NCI-H524 (cell line): ENCODE measurements at regions not wholly inside any gene's neighbourhood (a gene's known extent, or its start where the extent isn't known, plus 50 kb on each side); places are given as distances from the start of the nearest gene placed in this dataset.

Experiments used
- DNase-seq, 2 experiments: peaks; one replicate each; lab custom pipeline; 2025; lab: John Stamatoyannopoulos, UW

DNA sequence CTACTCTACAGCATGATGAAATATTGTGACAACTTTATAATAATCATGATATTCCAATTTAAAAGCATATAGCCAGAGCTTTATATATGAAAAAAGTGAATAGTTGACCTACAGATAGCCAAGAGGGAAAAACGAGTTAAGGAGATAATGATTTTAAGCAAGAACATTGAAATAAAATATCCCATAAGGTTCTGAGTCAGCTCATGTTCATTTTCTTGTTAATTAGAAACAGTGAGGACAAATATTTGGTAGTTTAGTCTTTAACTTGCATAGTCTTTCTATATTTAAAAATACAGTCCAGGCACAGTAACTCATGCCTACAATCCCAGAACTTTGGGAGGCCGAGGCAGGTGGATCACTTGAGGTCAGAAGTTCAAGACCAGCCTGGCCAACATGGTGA is 55.8 kb upstream of the CDH6 start:
- no peak for DNase-seq

DNA sequence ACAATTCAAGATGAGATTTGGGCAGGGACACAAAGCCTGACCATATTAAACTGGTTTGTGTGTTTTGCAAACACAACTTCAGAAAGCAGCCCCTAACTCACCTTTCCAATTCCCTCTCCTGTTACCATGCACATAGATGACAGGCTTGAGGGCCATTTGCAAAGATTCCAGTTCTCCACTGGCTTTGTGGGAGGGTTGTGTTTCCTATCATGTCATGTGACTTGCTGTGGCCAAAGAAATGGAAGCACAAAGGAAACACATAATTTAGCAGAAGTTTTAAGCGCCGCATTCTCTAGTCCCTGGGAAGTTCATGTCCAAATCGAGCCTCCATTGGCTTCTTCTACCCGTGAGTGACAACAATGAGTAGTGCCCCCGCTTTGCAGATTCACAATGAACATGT is 57.9 kb upstream of the CDH6 start:
- no peak for DNase-seq

DNA sequence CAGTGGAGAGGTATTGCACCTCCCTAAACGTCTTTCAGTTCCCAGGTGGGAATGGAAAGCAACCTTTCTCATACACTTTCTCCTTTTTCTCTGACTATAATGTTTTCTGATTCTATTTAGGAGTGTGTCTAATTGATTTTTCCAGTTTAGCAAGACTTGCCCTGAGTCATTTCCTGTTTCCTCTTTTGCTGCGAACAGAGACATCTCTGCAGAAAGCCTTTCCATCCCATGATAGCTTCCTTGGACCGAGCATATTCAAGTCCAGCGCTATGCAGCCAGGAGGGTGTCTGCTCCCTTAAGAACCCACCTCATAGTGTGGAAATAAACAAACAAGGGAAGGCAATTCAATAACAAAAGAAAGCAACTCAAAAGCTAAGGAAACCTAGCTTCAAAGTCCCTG is 60.0 kb upstream of the CDH6 start:
- no peak for DNase-seq

DNA sequence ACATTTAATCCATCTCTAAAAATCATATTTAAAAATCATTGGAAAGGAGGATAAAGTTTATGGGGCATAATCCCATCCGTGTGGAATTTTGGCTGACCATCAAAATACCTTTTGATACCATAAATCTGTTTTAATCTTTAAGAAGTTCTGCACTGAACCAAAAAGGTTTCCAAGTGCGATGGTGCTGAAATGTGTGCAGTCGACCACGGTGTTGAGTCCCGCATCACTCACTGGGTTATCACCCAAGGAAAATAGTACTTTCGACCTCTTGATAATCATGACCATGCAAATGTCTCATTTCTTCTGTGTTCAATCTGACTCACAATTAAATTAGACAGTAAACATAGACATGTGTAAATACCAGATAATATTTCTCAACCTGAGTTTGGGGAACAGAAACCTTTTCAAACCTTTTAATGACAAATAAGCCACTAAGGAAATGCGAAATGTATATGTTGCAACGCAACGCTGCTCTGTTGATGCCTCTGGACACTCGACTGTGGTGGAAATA is 62.0 kb upstream of the CDH6 start:
- DNase-seq: no peak

DNA sequence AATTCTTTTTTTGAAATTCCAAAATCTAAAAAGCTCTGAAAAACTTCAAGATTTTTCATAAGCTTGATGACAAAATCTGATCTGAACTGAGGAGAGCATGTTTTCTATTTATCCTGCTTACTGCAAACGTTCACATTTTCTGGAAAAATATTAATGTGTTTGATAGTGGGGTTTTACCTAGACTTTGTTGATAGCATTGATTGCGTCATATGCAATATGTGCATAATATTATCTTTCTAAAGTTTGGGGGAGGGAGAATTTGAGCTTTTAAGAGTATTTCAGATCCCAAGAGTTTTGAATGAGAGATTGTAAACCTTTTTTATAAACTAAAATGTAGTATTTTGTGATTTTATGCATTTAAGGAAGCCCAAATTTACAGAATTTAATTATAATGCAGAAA is 62.8 kb upstream of the CDH6 start:
- no peak for DNase-seq

DNA sequence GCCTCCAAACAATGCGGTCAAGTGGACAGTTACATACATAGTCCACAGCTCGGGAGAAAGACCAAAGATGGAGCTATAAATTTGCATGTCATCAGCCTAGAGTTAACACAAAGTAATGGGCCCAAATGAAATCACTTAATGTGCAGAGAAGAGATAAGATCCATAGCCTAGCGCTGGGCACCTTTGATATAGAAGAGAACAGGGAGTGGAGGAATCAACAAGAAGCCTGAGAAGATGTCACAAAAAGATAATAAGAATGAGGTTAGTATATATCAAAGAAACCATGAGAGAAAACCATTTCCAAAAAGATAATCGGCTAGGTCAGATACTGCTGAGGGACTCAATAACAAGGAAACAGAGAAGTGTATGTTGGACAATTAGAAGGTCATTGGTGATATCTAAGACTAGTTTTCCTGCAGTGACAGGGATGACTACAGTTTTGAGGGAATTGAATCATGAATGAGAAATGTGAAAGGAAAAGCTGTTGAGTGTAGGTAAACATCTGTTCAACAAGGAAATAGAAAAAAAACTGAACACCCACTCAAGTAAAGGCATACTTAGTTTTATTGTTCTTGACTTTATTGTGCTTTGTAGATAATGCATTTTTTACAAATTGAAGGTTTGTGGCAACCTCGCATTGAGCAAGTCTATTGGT is 68.7 kb upstream of the CDH6 start:
- DNase-seq: no peak

DNA sequence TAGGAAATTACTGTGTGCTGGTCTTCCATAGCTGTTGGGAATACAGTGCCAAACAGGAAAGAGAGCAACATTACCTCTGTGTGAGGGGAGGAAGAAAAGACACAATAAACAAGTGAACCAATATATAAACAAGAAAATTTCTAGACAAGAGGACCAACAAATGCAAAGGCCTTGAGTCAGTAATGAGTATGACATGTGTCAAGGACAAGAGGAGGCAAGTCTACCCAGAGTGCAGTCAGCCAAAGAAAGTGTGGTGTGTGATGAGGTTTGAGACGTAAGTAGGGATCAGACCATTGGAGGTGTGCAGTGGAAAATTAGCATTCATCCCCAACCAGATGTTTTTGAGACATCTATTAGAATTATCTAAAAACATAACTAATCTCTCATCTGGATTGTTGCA is 69.5 kb upstream of the CDH6 start:
- no peak for DNase-seq

DNA sequence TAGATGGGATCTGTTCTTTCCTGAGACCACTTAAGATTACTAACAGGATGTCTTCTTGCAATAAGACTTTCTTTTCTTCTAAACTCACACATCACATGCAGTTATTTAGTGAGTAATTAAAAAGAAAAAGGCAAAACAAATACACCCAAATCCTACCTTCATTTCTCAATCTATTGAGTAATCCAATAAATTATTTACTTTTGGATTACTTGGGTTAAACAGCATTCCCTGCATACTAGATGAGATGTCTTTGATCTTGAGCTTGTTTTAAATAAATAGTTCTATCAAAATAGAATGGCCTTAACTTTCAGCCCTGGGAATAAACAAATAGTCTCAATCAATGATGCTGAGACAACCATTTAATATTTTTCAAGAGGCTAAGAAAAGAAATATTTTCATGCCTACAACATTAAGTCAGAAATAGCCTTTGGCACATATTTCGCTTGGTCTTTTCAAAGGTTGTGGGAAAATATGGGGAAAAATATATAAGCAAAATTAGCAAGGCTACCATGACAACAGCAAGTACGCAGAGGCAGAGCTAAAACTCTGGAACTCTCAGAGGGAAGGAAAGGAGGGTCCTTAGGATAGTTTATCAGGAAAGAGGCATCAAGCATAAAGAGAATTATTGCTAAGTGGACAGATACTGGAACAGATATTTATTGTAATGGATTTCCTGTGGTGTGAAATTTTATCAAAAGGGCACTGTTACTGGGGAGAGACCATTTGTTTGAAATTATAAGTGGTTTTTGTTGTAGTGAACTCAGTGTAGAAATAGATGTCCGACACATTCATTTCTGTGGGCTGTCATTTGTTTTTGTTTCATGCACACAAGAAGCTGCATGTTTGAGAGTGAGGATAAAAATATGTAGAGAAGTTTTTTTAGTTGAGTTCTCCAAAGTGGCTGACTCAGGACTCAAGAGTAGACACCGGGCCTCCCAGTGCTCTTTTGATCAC is 70.2 kb upstream of the CDH6 start:
- no peak for DNase-seq

DNA sequence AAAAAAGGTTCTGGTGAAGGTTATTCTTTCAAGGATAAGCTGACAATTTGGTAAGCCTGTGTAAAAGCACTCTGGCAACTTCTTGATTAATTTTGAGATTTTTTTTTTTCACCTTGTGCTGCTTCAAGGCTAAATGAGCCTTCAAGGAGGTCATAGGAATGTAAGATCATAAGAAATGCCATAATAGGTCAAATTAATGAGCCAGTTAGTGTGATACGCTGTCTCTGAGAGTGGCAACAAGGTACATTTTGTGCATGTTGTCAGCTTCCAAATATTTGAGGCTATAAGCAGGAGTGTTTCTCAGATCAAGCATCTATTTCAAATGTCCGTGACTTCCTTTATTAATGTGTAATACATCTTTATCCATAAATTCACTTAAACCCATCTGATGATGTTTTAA is 72.3 kb upstream of the CDH6 start:
- DNase-seq: no peak

DNA sequence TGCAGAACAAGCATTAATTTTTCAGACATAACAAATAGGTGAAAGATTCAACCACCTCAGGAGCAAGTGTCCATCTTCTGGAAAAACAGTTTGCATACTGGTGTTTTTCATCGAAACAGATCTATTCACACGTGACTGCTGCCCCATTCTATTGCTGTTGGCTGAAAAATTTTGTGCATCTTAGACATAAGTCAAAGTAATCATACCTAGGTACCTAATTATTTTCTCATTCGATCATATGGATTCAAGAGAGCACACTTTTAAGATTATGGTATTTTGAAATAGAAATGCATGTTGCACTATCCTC is 72.9 kb upstream of the CDH6 start:
- no peak for DNase-seq

DNA sequence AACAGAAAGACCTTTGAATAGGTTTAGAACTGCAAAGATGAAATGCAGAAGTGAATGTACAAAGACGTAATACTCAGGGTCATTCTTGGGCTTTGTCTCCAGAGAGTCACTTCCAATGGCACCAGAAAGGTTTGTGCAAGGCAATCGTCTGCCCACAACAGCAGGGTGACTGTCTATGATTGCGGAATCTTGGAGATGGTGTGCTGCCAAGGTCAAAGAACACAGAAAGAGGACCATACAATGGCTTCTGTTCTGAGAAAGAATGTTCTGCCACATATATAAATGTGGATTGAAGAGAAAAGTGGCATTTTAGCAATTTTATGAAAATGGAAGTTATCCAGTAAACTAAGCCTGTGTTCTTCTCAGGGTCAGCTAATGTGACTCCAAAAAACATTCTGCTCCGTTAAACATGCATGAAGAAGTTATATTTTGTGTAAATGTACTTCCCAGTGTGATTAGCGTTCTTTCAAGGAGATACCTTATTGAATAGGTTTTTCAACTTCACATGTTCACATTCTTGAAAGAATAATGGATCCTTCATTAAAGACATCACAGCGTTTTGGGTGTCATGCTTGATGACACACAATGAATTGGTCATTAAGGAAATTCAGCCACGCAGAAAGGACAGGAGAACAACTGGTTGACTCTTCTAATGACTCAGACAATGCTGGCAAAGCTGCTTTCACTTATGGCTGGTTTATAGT is 73.4 kb upstream of the CDH6 start:
- no peak for DNase-seq

DNA sequence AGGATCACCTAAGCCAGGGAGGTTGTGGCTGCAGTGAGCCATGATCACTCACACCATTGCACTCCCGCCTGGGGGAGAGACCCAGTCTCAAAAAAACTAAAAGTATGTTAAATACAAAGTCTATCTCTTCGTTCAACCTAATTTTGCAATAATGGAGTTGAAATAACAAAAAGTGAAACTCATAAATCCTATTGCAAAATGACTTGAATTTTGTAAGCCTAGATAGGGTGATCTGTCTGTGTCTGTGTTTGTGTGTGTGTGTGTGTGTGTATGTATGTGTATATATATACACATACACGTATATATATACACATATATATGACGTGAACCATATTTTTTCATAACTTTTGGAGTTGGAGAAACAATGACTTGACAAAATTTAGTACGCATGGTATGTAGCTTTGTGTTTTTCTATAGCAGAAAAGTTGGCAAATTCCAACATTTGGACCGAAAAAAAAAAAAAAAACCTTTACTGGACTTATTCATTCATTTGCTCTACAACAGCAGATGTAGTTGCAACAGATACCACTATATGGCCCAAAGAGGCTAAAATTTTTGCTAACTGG is 76.9 kb upstream of the CDH6 start:
- no peak for DNase-seq

DNA sequence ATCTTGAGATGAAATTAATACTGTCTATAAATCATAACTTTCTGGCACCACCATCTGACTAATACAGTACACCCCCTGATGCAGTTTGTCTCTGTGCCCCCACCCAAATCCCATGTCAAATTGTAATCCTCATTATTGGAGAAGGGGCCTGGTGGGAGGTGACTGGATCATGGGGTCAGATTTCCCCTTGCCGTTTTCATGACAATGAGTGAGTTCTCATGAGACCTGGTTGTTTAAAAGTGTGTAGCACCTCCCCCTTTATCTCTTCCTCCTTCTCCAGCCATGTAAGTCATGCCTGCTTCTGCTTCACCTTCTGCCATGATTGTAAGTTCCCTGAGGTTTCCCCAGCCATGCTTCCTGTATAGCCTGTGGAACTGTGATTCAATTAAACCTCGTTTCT is 78.7 kb upstream of the CDH6 start:
- DNase-seq: no peak

DNA sequence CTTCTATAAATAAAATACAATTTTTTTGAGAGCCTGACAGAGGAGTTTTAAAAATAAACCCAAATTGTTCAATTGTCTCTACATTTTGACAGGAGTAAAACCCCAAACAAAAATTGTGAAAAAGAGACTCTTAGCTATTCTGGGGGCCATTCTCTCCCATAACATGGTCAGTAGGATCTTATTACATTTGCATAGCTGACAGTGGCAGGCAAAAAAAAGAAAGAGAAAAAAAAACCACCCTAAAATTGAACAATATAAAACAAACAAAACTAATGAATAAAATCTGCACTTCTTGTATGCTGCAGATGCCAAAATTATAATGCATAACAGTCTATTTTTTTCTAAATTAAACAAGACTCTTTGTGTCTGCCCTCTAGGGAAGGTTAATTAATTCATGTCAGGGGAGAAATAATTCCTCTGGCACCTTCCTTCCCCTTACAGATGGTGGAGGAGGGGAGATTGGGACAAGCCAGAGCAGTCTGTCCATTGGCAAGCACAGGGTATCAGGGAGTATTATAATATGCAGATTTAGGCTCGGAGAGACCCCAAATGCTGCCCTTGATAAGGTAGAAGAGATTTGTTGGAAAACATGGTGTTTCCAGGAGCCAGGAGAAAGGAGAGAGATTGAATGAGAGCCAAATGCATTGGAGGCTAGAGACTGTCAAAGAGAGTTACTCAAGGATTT is 79.7 kb upstream of the CDH6 start:
- DNase-seq: peak in 1 of 2 experiments; percentile 22

DNA sequence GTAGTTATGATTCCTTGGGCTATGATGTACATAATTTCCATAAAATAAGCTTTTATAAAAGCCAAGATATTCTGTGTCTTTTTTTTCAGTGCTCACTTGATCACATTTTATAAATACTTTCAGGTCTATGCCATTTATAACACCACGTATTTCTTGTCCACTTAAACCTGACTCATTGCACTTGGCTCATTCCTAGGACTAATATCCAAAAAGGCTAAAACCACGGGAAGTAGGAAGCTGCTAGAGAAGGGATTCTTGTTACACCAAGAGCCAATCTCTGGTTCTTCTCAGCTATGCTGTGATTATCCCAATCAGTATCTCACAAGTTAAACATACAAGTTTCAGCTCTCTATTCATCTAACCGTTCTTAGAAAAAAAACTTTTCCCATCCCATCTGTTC is 80.4 kb upstream of the CDH6 start:
- DNase-seq: no peak

DNA sequence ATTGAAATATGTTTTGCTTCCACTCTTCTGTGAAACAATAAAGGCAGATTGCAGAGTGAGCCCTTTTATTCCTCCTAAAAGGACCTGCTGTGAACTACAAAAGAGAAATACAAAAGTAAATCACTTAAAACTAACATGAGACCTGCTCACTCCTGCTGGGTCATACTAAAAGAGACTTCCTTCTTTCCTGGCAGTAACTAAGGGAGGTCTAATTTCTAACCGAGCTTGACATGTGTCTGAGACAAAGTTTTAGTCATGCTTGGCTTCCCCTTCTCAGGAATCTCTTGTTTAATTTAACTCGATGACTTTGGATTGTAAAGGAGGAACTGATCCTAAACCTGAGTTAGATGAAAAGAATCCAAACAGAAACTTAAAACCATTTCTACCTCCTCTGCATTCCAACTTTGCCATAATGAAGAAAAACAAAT is 86.4 kb upstream of the CDH6 start:
- no peak for DNase-seq

DNA sequence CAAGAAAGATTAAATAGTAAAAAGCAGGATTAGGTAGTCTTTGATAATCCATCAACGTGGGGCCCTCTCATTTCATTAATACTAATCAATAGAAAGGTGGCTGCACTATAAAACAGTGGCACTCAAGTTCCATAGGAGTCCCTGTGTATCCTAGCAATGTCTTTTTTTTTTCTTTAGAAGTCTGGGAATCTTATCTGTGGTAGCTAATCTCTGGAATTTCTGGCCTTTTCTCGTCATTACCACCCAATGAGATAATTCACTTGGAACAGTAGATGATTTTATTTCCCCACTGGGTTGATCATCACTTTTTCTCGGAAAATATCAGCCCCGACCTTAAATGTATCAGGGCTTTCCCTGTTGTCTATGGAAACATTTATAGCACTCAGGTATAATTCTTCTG is 86.8 kb upstream of the CDH6 start:
- DNase-seq: no peak

DNA sequence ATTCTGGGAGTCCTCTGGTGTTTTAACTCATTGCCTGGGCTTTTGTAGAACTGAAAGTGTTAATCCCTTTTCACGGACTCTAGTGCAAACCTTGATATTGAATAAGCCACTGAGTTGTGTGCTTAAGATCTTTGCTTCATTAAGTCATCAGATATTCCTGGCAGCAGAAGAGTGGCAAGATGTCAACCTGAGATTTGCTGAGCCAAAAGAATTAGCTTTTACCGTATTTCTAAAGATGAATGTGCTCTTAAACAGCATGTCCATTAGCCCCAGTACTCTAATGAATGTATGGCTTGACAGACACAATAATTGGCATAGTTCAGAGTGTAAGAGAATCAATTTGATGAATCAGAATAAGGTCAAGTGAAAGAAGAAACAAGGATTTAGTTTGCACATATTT is 87.2 kb upstream of the CDH6 start:
- no peak for DNase-seq

DNA sequence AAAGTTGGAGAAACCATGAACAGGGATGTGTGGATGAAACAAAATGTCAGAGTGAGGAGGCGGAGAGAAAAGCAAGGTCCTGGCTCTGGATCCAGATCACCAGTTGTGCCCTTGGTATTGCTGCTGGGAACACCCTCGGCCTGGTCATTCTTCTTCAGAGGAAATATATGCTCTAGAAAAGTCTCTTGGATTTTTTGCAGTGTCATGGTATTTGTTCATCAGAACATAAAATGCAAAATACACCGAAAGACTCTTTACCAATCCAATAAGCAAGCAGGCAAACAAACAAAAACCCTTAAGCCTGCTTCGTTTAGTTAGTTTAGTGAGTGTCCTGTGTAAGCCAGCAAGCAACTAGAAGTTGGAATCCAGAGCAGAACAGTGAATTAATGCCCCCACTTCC is 88.7 kb upstream of the CDH6 start:
- no peak for DNase-seq

DNA sequence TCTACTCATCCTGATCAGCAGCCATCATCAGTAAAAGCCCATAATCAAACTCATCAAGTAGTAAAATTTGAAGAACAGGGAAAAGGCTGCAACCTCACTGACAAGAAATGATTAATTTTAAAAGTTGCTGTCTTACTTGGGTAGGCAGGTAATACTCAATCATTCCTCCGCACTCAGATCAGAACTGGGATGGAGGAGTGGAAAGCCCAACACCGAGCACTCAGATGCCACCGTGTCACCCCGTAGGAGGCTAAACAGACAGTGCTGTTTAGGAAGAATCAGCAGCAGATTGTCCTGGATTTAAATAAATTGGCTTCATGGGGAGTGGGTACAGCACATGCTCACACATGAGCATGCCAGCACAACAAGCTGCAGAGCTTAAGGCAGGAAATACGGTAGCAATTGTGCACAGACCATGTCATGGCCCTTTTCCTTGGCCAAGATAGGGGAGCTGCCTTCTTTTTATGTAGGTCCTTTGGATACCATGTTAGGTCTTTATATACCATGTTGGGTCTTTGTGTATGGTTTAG is 92.6 kb upstream of the CDH6 start:
- no peak for DNase-seq

DNA sequence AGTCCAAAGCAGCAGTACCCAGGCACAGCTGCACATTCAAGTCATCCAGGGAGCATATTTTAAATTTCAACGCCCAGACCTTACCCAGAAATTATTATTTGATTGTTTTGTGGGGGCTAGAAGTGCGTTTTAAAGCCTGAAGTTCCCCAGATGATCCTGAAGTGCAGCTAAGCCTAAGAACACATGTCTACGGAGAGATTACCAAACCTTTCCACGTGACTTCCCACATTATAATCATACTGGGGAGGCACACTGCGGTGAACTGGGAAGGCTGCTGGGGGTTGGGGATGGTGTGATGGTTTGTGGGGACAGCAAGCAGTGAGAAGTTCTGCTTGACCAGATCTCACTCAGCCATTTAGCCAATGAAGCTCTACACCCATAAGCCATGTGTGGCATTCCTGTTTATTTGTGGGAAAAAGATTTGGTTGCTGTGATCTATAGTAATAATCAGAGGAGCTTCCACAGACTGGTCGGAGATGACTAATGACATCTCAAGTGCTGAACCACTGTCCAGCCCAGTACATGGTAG is 93.4 kb upstream of the CDH6 start:
- DNase-seq: no peak

DNA sequence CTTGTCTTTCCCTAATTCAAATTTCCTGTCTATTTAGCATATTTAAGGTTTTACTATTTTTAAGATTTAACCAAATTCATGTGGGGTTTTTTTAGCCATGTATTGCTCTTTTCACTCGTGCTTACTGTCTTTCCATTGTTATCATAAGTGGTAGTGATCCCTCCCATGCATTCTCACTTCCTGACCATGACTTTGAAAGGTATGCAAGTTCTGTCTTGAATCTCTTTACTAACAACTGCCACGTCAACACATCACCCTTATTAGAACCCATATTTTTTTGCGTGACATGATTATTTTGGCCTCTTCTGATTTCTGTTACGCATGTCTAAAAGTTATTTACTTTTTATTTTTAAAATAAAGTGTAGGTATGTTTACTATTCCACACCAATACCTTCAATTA is 94.7 kb upstream of the CDH6 start:
- no peak for DNase-seq
